ENCODE measurements at regions not wholly inside any gene's neighbourhood (a gene's known extent, or its start where the extent isn't known, plus 50 kb on each side); places are given as distances from the start of the nearest gene placed in this dataset.

DNA sequence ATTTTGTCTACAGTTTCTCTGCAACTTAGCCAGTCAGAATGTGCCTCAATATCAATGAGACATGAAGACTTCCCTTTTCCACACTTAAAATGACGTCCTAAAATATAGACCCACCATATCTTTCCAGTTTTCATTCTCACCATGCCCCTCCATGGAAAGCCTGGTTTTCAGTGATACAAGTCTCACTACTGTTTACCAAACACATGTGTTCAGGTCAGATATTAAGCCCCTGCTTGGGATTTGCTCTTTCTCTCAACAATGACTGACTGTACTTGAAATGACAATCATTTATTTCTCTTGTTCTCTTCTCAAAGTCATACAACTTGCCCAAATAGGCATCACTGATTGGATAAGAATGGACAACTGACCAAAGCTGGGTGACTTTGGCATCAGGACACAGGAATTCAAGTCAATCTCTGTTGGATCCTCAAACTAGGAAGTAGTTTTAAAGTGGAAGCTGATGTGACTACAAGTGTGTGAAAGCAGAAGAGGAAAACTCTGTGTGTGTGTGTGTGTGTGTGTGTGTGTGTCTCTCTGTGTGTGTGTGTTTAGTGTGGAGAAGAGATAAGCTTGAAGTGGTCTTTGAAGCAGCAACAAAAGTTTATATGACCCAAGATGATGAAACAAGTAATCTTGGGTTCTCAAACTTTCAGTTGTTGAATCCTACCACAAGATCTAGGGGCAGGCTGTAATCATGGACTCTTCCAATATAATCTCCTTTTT lies 217.4 kb upstream of the FGF13 start (continued):
- TF ChIP-seq, protein P1, sequence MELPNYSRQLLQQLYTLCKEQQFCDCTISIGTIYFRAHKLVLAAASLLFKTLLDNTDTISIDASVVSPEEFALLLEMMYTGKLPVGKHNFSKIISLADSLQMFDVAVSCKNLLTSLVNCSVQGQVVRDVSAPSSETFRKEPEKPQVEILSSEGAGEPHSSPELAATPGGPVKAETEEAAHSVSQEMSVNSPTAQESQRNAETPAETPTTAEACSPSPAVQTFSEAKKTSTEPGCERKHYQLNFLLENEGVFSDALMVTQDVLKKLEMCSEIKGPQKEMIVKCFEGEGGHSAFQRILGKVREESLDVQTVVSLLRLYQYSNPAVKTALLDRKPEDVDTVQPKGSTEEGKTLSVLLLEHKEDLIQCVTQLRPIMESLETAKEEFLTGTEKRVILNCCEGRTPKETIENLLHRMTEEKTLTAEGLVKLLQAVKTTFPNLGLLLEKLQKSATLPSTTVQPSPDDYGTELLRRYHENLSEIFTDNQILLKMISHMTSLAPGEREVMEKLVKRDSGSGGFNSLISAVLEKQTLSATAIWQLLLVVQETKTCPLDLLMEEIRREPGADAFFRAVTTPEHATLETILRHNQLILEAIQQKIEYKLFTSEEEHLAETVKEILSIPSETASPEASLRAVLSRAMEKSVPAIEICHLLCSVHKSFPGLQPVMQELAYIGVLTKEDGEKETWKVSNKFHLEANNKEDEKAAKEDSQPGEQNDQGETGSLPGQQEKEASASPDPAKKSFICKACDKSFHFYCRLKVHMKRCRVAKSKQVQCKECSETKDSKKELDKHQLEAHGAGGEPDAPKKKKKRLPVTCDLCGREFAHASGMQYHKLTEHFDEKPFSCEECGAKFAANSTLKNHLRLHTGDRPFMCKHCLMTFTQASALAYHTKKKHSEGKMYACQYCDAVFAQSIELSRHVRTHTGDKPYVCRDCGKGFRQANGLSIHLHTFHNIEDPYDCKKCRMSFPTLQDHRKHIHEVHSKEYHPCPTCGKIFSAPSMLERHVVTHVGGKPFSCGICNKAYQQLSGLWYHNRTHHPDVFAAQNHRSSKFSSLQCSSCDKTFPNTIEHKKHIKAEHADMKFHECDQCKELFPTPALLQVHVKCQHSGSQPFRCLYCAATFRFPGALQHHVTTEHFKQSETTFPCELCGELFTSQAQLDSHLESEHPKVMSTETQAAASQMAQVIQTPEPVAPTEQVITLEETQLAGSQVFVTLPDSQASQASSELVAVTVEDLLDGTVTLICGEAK (IDR thresholded peaks at IDR 0.05) = no peak
- TF ChIP-seq, protein P1 (CRISPR knock-in tag; IDR thresholded peaks at IDR 0.05) = no peak
- TF ChIP-seq ETV6 (IDR thresholded peaks at IDR 0.05; ENCODE audit: borderline replicate concordance in 1 of 2, low read depth in 2 of 2, low read length in 1 of 2) = no peak
- no peak for TF ChIP-seq ETV6 (CRISPR knock-in tag; IDR thresholded peaks at IDR 0.05; ENCODE audit: borderline replicate concordance)
- no peak for TF ChIP-seq JUNB (CRISPR knock-in tag; conservative IDR thresholded peaks at IDR 0.05)
- TF ChIP-seq ZNF41 (CRISPR knock-in tag; conservative IDR thresholded peaks at IDR 0.05) = no peak
- TF ChIP-seq BRF1 (IDR thresholded peaks at IDR 0.05; ENCODE audit: borderline replicate concordance, extremely low read depth, insufficient read length) = no peak
- no peak for TF ChIP-seq FOXJ3 (CRISPR knock-in tag; IDR thresholded peaks at IDR 0.05)
- no peak for TF ChIP-seq SAFB (IDR thresholded peaks at IDR 0.05; ENCODE audit: borderline replicate concordance, low read depth, low read length)
- TF ChIP-seq ZNF79 (CRISPR knock-in tag; IDR thresholded peaks at IDR 0.05; ENCODE audit: low read depth) = no peak
- no peak for TF ChIP-seq HDAC1 (IDR thresholded peaks at IDR 0.05)
- TF ChIP-seq, protein P2, sequence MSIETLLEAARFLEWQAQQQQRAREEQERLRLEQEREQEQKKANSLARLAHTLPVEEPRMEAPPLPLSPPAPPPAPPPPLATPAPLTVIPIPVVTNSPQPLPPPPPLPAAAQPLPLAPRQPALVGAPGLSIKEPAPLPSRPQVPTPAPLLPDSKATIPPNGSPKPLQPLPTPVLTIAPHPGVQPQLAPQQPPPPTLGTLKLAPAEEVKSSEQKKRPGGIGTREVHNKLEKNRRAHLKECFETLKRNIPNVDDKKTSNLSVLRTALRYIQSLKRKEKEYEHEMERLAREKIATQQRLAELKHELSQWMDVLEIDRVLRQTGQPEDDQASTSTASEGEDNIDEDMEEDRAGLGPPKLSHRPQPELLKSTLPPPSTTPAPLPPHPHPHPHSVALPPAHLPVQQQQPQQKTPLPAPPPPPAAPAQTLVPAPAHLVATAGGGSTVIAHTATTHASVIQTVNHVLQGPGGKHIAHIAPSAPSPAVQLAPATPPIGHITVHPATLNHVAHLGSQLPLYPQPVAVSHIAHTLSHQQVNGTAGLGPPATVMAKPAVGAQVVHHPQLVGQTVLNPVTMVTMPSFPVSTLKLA (conservative IDR thresholded peaks at IDR 0.05) = no peak
- TF ChIP-seq MTA2 (IDR thresholded peaks at IDR 0.05; ENCODE audit: low read depth) = peak; percentile 23; the same call in 1 of the 2 replicates
- TF ChIP-seq SMAD1 (IDR thresholded peaks at IDR 0.05; ENCODE audit: low read depth, low read length, partially characterized antibody) = no peak
- peak; percentile 37; the same call in 1 of the 2 replicates for TF ChIP-seq SMARCA4 (IDR thresholded peaks at IDR 0.05)
- peak; percentile 56; the same call in 1 of the 2 replicates for TF ChIP-seq SPI1 (IDR thresholded peaks at IDR 0.05; ENCODE audit: borderline replicate concordance, low read depth, low read length)
- TF ChIP-seq ZNF431 (CRISPR knock-in tag; IDR thresholded peaks at IDR 0.05) = no peak
- 0 out of 2 replicates have a peak, but pooled peaks have one; percentile 28 for TF ChIP-seq TOE1 (IDR thresholded peaks at IDR 0.05; ENCODE audit: borderline replicate concordance)
- no peak for TF ChIP-seq TOE1 (CRISPR knock-in tag; IDR thresholded peaks at IDR 0.05; ENCODE audit: borderline replicate concordance, low read depth)
